K562 (cell line): ENCODE measurements at regions not wholly inside any gene's neighbourhood (a gene's known extent, or its start where the extent isn't known, plus 50 kb on each side); places are given as distances from the start of the nearest gene placed in this dataset.
A peak's percentile ranks its signal among the peaks of the same experiment; 100 is the strongest.

Source experiments
- ARNT ChIP-seq, 2 experiments: fragments of 450-650 bp; IDR thresholded peaks; 2 replicates each; pipeline ENCODE4 v1.6.1; 2016; ENCODE audit warnings: mild to moderate bottlenecking in 1 of 2
- CTBP1 ChIP-seq: fragments of 450-650 bp; IDR thresholded peaks from 2 replicates; pipeline ENCODE4 v1.6.1; 2016; ENCODE audit warnings: borderline replicate concordance
- CXXC5 ChIP-seq: fragments of 250-450 bp; sonication (Bioruptor Pico); IDR thresholded peaks from 2 replicates; pipeline ENCODE4 v1.8.0; 2022; ENCODE audit warnings: inconsistent platforms, mild to moderate bottlenecking, moderate library complexity
- DDX20 ChIP-seq: fragments of 450-650 bp; IDR thresholded peaks from 2 replicates; pipeline ENCODE4 v1.6.1; 2016; ENCODE audit warnings: missing genetic modification characterization, low read depth, mild to moderate bottlenecking, missing compliant biosample characterization, moderate library complexity
- HCFC1 ChIP-seq: IDR thresholded peaks from 2 replicates; pipeline ENCODE4 v1.6.1; 2012; ENCODE audit warnings: low read depth, low read length, improper control_type of control experiment
- KLF10 ChIP-seq: fragments of 250-450 bp; sonication (Bioruptor Pico); IDR thresholded peaks from 2 replicates; pipeline ENCODE4 v1.6.1; 2021; ENCODE audit warnings: matching md5 sums
- LCOR ChIP-seq: sonication (generic); formaldehyde crosslinking; IDR thresholded peaks from 2 replicates; pipeline ENCODE4 v1.8.0; 2022; ENCODE audit warnings: mild to moderate bottlenecking, missing genetic modification reagents
- NCOA2 ChIP-seq, 2 experiments: fragments of 450-650 bp; IDR thresholded peaks; 2 replicates each; pipeline ENCODE4 v1.6.1; 2018; ENCODE audit warnings: mild to moderate bottlenecking in 2 of 2, moderate library complexity in 1 of 2; ENCODE audit not compliant: partially characterized antibody in 2 of 2
- NFE2 ChIP-seq: IDR thresholded peaks from 2 replicates; pipeline ENCODE4 v1.6.1; 2014; ENCODE audit warnings: antibody characterized with exemption, low read depth
- NFIC ChIP-seq: fragments of 450-650 bp; IDR thresholded peaks from 2 replicates; pipeline ENCODE4 v1.6.1; 2017; ENCODE audit warnings: mild to moderate bottlenecking, inconsistent platforms
- PHB2 ChIP-seq: fragments of 450-650 bp; IDR thresholded peaks from 2 replicates; pipeline ENCODE4 v1.6.1; 2017; ENCODE audit warnings: low read depth
- RBM22 ChIP-seq: fragments of 200-400 bp; formaldehyde crosslinking; IDR thresholded peaks from 2 replicates; pipeline ENCODE4 v1.6.1; 2018; ENCODE audit warnings: low read length, low read depth; ENCODE audit not compliant: poor library complexity, severe bottlenecking
- SIN3B ChIP-seq: fragments of 450-650 bp; IDR thresholded peaks from 2 replicates; pipeline ENCODE4 v1.6.1; 2017; ENCODE audit warnings: low read depth, mild to moderate bottlenecking, moderate library complexity
- SUPT5H ChIP-seq: fragments of 450-650 bp; IDR thresholded peaks from 2 replicates; pipeline ENCODE4 v1.6.1; 2016
- ZNF12 ChIP-seq: sonication (generic); formaldehyde crosslinking; IDR thresholded peaks from 2 replicates; pipeline ENCODE4 v1.4.0; 2020; ENCODE audit warnings: mild to moderate bottlenecking, missing genetic modification reagents
- ZNF143 ChIP-seq: sonication (generic); formaldehyde crosslinking; IDR thresholded peaks from 2 replicates; pipeline ENCODE4 v1.9.0; 2022; ENCODE audit warnings: mild to moderate bottlenecking, missing genetic modification reagents
- ZNF3 ChIP-seq: fragments of 250-450 bp; sonication (Bioruptor Pico); IDR thresholded peaks from 2 replicates; pipeline ENCODE4 v1.5.0; 2021; ENCODE audit warnings: mild to moderate bottlenecking, moderate library complexity
- TF ChIP-seq, protein P1 (sequence below): fragments of 250-450 bp; sonication (Bioruptor Pico); IDR thresholded peaks from 2 replicates; pipeline ENCODE4 v1.4.0; 2020; ENCODE audit warnings: mild to moderate bottlenecking, moderate library complexity
- TF ChIP-seq, protein P2 (sequence below), 3 experiments: fragments of 200-800 bp in 1 of 3; sonication (Bioruptor generic) in 1 of 3; sonication (generic) in 1 of 3; formaldehyde crosslinking in 1 of 3; IDR thresholded peaks; 2 replicates each; pipeline versions ENCODE4 v1.6.1 to v1.8.0; 2016 to 2022; ENCODE audit warnings: mild to moderate bottlenecking in 2 of 3, missing compliant biosample characterization in 2 of 3, missing genetic modification characterization in 2 of 3, missing genetic modification reagents in 1 of 3
- TF ChIP-seq, protein P3 (sequence below): fragments of 450-650 bp; conservative IDR thresholded peaks from 2 replicates; pipeline ENCODE4 v1.6.1; 2016; ENCODE audit warnings: missing genetic modification characterization, low read depth, mild to moderate bottlenecking, missing compliant biosample characterization, moderate library complexity
- TF ChIP-seq, protein P4 (sequence below): sonication (generic); formaldehyde crosslinking; IDR thresholded peaks from 2 replicates; pipeline ENCODE4 v1.8.1; 2023; ENCODE audit warnings: mild to moderate bottlenecking, missing genetic modification reagents

DNA sequence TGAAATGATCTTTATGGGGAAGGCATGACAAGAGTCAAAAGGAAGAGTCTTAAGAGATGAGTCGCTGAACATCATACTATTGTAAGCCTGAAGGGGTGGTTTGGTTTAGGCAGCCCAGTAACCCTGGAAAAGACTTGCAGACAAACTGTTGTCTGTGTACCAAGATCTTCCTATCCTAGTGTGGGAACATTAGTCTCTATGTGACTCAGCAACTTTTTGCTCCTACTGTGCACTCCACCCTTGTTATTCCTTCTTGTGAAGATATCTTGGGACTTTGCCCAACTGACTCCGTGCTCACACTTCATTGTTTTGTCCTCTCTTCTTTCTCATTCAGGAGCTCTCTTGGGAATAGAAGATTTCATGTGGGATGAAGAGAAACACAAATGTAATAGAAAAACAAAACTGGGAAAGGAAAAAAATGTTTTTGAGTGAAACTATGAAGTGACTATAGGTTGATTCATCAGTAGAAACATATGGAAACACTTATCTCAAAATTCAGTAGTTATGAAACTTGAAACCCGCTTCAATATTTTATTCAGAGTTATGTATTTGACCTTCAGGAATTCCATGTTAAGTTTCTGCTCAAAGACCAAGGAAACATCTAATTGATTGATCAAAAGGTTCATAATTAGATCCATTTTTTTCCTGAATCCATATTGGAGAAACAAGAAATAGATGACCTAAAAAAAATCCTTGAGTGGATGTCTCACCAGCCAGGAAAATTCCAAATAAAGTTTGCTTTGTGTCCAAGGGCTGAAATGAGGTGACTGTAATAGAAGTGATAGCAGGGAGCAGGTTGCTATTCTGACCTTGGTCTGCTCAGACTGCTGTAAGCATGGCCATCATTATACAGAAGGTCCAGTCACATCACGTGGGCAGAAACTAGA is 67.2 kb downstream of the BTG1 start (continued):
- TF ChIP-seq, protein P1, sequence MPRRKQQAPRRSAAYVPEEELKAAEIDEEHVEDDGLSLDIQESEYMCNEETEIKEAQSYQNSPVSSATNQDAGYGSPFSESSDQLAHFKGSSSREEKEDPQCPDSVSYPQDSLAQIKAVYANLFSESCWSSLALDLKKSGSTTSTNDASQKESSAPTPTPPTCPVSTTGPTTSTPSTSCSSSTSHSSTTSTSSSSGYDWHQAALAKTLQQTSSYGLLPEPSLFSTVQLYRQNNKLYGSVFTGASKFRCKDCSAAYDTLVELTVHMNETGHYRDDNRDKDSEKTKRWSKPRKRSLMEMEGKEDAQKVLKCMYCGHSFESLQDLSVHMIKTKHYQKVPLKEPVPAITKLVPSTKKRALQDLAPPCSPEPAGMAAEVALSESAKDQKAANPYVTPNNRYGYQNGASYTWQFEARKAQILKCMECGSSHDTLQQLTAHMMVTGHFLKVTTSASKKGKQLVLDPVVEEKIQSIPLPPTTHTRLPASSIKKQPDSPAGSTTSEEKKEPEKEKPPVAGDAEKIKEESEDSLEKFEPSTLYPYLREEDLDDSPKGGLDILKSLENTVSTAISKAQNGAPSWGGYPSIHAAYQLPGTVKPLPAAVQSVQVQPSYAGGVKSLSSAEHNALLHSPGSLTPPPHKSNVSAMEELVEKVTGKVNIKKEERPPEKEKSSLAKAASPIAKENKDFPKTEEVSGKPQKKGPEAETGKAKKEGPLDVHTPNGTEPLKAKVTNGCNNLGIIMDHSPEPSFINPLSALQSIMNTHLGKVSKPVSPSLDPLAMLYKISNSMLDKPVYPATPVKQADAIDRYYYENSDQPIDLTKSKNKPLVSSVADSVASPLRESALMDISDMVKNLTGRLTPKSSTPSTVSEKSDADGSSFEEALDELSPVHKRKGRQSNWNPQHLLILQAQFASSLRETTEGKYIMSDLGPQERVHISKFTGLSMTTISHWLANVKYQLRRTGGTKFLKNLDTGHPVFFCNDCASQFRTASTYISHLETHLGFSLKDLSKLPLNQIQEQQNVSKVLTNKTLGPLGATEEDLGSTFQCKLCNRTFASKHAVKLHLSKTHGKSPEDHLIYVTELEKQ, result no peak
- TF ChIP-seq CXXC5, result no peak
- TF ChIP-seq NFIC, result peak; percentile 68
- TF ChIP-seq HCFC1, result no peak
- TF ChIP-seq KLF10, result no peak
- TF ChIP-seq ZNF12, result no peak
- peak; percentile 100 for TF ChIP-seq NFE2
- no peak for TF ChIP-seq LCOR (CRISPR knock-in tag)
- 0 out of 2 replicates have a peak, but pooled peaks have one; percentile 24 for TF ChIP-seq CTBP1
- TF ChIP-seq SUPT5H, result no peak
- no peak for TF ChIP-seq DDX20
- peak in 1 of 2 experiments; percentile 23; a peak in 1 of 4 replicates for TF ChIP-seq ARNT (IDR thresholded peaks at IDR 0.05)
- TF ChIP-seq, protein P2, sequence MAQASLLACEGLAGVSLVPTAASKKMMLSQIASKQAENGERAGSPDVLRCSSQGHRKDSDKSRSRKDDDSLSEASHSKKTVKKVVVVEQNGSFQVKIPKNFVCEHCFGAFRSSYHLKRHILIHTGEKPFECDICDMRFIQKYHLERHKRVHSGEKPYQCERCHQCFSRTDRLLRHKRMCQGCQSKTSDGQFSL (CRISPR knock-in tag; IDR thresholded peaks at IDR 0.05), result no peak
- TF ChIP-seq, protein P2 (tag; IDR thresholded peaks at IDR 0.05), result no peak
- no peak for TF ChIP-seq NCOA2 (IDR thresholded peaks at IDR 0.05; ENCODE audit: partially characterized antibody in 2 of 2)
- TF ChIP-seq, protein P3, sequence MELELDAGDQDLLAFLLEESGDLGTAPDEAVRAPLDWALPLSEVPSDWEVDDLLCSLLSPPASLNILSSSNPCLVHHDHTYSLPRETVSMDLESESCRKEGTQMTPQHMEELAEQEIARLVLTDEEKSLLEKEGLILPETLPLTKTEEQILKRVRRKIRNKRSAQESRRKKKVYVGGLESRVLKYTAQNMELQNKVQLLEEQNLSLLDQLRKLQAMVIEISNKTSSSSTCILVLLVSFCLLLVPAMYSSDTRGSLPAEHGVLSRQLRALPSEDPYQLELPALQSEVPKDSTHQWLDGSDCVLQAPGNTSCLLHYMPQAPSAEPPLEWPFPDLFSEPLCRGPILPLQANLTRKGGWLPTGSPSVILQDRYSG (tag), result no peak
- TF ChIP-seq, protein P4, sequence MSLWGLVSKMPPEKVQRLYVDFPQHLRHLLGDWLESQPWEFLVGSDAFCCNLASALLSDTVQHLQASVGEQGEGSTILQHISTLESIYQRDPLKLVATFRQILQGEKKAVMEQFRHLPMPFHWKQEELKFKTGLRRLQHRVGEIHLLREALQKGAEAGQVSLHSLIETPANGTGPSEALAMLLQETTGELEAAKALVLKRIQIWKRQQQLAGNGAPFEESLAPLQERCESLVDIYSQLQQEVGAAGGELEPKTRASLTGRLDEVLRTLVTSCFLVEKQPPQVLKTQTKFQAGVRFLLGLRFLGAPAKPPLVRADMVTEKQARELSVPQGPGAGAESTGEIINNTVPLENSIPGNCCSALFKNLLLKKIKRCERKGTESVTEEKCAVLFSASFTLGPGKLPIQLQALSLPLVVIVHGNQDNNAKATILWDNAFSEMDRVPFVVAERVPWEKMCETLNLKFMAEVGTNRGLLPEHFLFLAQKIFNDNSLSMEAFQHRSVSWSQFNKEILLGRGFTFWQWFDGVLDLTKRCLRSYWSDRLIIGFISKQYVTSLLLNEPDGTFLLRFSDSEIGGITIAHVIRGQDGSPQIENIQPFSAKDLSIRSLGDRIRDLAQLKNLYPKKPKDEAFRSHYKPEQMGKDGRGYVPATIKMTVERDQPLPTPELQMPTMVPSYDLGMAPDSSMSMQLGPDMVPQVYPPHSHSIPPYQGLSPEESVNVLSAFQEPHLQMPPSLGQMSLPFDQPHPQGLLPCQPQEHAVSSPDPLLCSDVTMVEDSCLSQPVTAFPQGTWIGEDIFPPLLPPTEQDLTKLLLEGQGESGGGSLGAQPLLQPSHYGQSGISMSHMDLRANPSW (CRISPR knock-in tag), result no peak
- no peak for TF ChIP-seq RBM22
- no peak for TF ChIP-seq PHB2
- no peak for TF ChIP-seq ZNF143
- no peak for TF ChIP-seq SIN3B
- TF ChIP-seq ZNF3 (CRISPR knock-in tag), result no peak
